Lung (tissue), 11 donors: ENCODE measurements at regions not wholly inside any gene's neighbourhood (a gene's known extent, or its start where the extent isn't known, plus 50 kb on each side); places are given as distances from the start of the nearest gene placed in this dataset.

ENCODE experiments used
- ATAC-seq: fragments of 200-7000 bp; cut with Tn5 transposase; one replicate; pipeline ENCODE4 v1.9.1; 2020; ENCODE audit warnings: moderate number of reproducible peaks; ENCODE audit not compliant: insufficient read depth, low FRiP score
- DNase-seq, 3 donors: peaks; one replicate each; pipeline ENCODE4 v3.0.0-alpha.2; 2013 to 2017
- H3K27ac ChIP-seq, 2 donors: one replicate each; pipeline ENCODE4 v1.5.1; 2013; ENCODE audit warnings: mild to moderate bottlenecking in 2 of 2, moderate library complexity in 2 of 2, control low read depth in 1 of 2, inconsistent platforms in 1 of 2, low read depth in 1 of 2, low read length in 1 of 2
- H3K27me3 ChIP-seq, 3 donors: one replicate each; pipeline ENCODE4 v1.5.1; 2013; ENCODE audit warnings: low read length in 2 of 3; ENCODE audit not compliant: control insufficient read depth in 3 of 3, insufficient read depth in 3 of 3
- H3K36me3 ChIP-seq, 4 donors: one replicate each; pipeline ENCODE4 v1.5.1; 2013; ENCODE audit warnings: low read length in 4 of 4, mild to moderate bottlenecking in 1 of 4, moderate library complexity in 1 of 4; ENCODE audit not compliant: control insufficient read depth in 4 of 4, insufficient read depth in 4 of 4
- H3K4me1 ChIP-seq, 5 donors: one replicate each; pipeline ENCODE4 v1.5.1; 2013; ENCODE audit warnings: low read length in 5 of 5, mild to moderate bottlenecking in 2 of 5, moderate library complexity in 1 of 5; ENCODE audit not compliant: control insufficient read depth in 5 of 5, insufficient read depth in 5 of 5
- H3K4me3 ChIP-seq: one replicate; pipeline ENCODE4 v1.5.1; 2013; ENCODE audit warnings: mild to moderate bottlenecking, control low read depth, moderate library complexity
- H3K9ac ChIP-seq, 2 donors: one replicate each; pipeline ENCODE4 v1.5.1; 2013; ENCODE audit warnings: low read length in 2 of 2, control low read depth in 1 of 2; ENCODE audit not compliant: insufficient read depth in 1 of 2
- H3K9me3 ChIP-seq, 4 donors: one replicate each; pipeline ENCODE4 v1.5.1; 2013; ENCODE audit warnings: low read length in 3 of 4, mild to moderate bottlenecking in 1 of 4, moderate library complexity in 1 of 4; ENCODE audit not compliant: control insufficient read depth in 4 of 4, insufficient read depth in 3 of 4
- WGBS, 2 donors: extraction: QIAGEN DNeasy Blood & Tissue Kit; methylation state at CpG; one replicate each; pipeline ENCODE4 v1.1.7; 2013; 5-methylcytosine and 5-hydroxymethylcytosine counted together
- TF ChIP-seq, protein P1 (sequence below): IDR thresholded peaks from 2 replicates; pipeline ENCODE4 v1.5.1; 2012; ENCODE audit warnings: mild to moderate bottlenecking; ENCODE audit errors: control extremely low read depth, extremely low read depth
- donor health status: control.
- donor health status: control.
- donor health status: Bipolar disorder and iron deficiency.
- donor health status: healthy.
- donor health status: DM: yes; HTN: yes; CAD: no.

- H3K4me1 ChIP-seq = peaks cover 0 to 8% (median 0%) of the 10 kb centered on the region in 5 donors
- ATAC-seq = no peak
- TF ChIP-seq, protein P1, sequence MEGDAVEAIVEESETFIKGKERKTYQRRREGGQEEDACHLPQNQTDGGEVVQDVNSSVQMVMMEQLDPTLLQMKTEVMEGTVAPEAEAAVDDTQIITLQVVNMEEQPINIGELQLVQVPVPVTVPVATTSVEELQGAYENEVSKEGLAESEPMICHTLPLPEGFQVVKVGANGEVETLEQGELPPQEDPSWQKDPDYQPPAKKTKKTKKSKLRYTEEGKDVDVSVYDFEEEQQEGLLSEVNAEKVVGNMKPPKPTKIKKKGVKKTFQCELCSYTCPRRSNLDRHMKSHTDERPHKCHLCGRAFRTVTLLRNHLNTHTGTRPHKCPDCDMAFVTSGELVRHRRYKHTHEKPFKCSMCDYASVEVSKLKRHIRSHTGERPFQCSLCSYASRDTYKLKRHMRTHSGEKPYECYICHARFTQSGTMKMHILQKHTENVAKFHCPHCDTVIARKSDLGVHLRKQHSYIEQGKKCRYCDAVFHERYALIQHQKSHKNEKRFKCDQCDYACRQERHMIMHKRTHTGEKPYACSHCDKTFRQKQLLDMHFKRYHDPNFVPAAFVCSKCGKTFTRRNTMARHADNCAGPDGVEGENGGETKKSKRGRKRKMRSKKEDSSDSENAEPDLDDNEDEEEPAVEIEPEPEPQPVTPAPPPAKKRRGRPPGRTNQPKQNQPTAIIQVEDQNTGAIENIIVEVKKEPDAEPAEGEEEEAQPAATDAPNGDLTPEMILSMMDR = no peak
Observed at GRCh38 chr1:229079016-229079595, 191.8 kb upstream of the RAB4A start.

DNA sequence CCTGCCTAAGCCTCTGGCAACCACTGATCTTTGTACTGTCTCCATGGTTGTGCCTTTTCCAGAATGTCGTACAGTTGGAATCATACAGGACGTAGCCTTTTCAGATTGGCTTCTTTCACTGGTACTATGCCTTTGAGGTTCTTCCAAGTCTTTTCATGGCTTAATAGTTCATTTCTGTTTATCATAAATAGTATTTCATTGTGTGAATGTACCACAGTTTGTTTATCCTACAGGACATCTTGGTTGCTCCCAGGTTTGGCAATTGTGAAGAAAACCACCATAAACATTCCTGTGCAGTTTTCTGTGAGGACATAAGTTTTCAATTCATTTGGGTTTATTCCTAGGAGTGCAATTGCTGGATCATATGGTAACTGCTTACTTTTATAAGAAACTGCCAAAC is 190.6 kb upstream of the RAB4A start:
- 91 to 93% methylated on average over 2 of the region's 2 CpGs for WGBS, 2 donors
- no peak overlapping the region for H3K27ac ChIP-seq
- no peak for ATAC-seq
- H3K9me3 ChIP-seq = peaks cover 0 to 8% (median 0%) of the 10 kb centered on the region in 4 donors
- H3K4me1 ChIP-seq = peaks cover 0 to 8% (median 0%) of the 10 kb centered on the region in 5 donors
- no peak for DNase-seq
- H3K27me3 ChIP-seq = no peaks in the 10 kb centered on the region
- no peak overlapping the region for H3K4me3 ChIP-seq
- no peaks in the 10 kb centered on the region for H3K36me3 ChIP-seq
- TF ChIP-seq, protein P1 = no peak
- H3K9ac ChIP-seq = no peak overlapping the region

More at GRCh38 chr1:229079016-229079595, 191.8 kb upstream of the RAB4A start:
- H3K27ac ChIP-seq = no peak overlapping the region
- H3K4me3 ChIP-seq = no peak overlapping the region
- H3K9ac ChIP-seq = no peak overlapping the region
- no peaks in the 10 kb centered on the region for H3K36me3 ChIP-seq
- DNase-seq = no peak
- H3K9me3 ChIP-seq = peaks cover 0 to 8% (median 0%) of the 10 kb centered on the region in 4 donors
- no peaks in the 10 kb centered on the region for H3K27me3 ChIP-seq
- WGBS, 2 donors = 76 to 84% methylated on average over 2 of the region's 2 CpGs

- no peak overlapping the region for H3K9ac ChIP-seq
- WGBS, 2 donors = 79 to 89% methylated on average over 1 of the region's 1 CpG
- H3K4me3 ChIP-seq = no peak overlapping the region
- H3K27ac ChIP-seq = no peak overlapping the region
- no peaks in the 10 kb centered on the region for H3K27me3 ChIP-seq
- peaks cover 0 to 10% (median 0%) of the 10 kb centered on the region in 4 donors for H3K9me3 ChIP-seq
- ATAC-seq (no peak), DNase-seq (no peak)
- TF ChIP-seq, protein P1 = no peak
- H3K36me3 ChIP-seq = no peaks in the 10 kb centered on the region
- no peaks in the 10 kb centered on the region for H3K4me1 ChIP-seq
Observed at GRCh38 chr1:229085291-229085690, 185.6 kb upstream of the RAB4A start.

GRCh38 chr1:229086091-229086490 is 184.8 kb upstream of the RAB4A start:
- DNase-seq = no peak
- ATAC-seq = no peak
- Histone ChIP-seq H3K27me3 (no peaks in the 10 kb centered on the region), H3K27ac (no peak overlapping the region), H3K4me1 (no peaks in the 10 kb centered on the region), H3K4me3 (no peak overlapping the region), H3K9ac (no peak overlapping the region), H3K36me3 (no peaks in the 10 kb centered on the region), H3K9me3 (peaks cover 0 to 10% (median 0%) of the 10 kb centered on the region in 4 donors)
- TF ChIP-seq, protein P1 = no peak
